ENCODE measurements at regions not wholly inside any gene's neighbourhood (a gene's known extent, or its start where the extent isn't known, plus 50 kb on each side); places are given as distances from the start of the nearest gene placed in this dataset.

- Histone ChIP-seq H3K27me3 (ENCODE audit: insufficient read depth, low read length, poor library complexity) (no peaks in the 10 kb centered on the region), H3K79me1 (ENCODE audit: low read length) (no peaks in the 10 kb centered on the region), H3K23ac (ENCODE audit: low read length) (no peak overlapping the region), H3K56ac (ENCODE audit: low read length) (no peak overlapping the region), H3K4me3 (ENCODE audit: low read length) (no peak overlapping the region), H2BK15ac (replicated peaks; ENCODE audit: low read depth) (no peak overlapping the region), H3K9ac (ENCODE audit: low read length) (no peak overlapping the region), H4K8ac (ENCODE audit: low read depth, low read length) (no peak overlapping the region), H3K79me2 (ENCODE audit: control insufficient read depth, insufficient read depth, low read length) (no peaks in the 10 kb centered on the region), H3K4me2 (ENCODE audit: low read length) (no peak overlapping the region), H3K4me1 (ENCODE audit: control insufficient read depth, low read depth, low read length) (no peaks in the 10 kb centered on the region), H2BK5ac (ENCODE audit: low read length) (no peak overlapping the region), H2AK5ac (ENCODE audit: low read length) (no peak overlapping the region), H2BK120ac (ENCODE audit: low read depth, low read length) (no peak overlapping the region), H4K5ac (ENCODE audit: low read length) (no peak overlapping the region), H3K36me3 (ENCODE audit: control insufficient read depth, insufficient read depth, low read length) (no peaks in the 10 kb centered on the region), H3K27ac (ENCODE audit: low read depth, low read length) (no peak overlapping the region), H3K18ac (ENCODE audit: low read length) (no peak overlapping the region), H3K4ac (ENCODE audit: low read depth, low read length) (no peak overlapping the region)
- WGBS (ENCODE audit: extremely low coverage, insufficient coverage, low lambda C conversion rate), result no CpG with 5 or more reads among the region's 3 CpGs
- no peak for DNase-seq
Observed at GRCh38 chr1:181264821-181265220, 176.3 kb downstream of the IER5 start.

- Histone ChIP-seq H3K27me3 (ENCODE audit: insufficient read depth, low read length, poor library complexity) (no peaks in the 10 kb centered on the region), H2BK120ac (ENCODE audit: low read depth, low read length) (no peak overlapping the region), H3K56ac (ENCODE audit: low read length) (no peak overlapping the region), H2BK15ac (replicated peaks; ENCODE audit: low read depth) (no peak overlapping the region), H3K18ac (ENCODE audit: low read length) (no peak overlapping the region), H3K4me2 (ENCODE audit: low read length) (no peak overlapping the region), H2AK5ac (ENCODE audit: low read length) (no peak overlapping the region), H3K36me3 (ENCODE audit: control insufficient read depth, insufficient read depth, low read length) (no peaks in the 10 kb centered on the region), H3K4me1 (ENCODE audit: control insufficient read depth, low read depth, low read length) (no peaks in the 10 kb centered on the region), H3K27ac (ENCODE audit: low read depth, low read length) (no peak overlapping the region), H4K8ac (ENCODE audit: low read depth, low read length) (no peak overlapping the region), H3K4me3 (ENCODE audit: low read length) (no peak overlapping the region), H2BK5ac (ENCODE audit: low read length) (no peak overlapping the region), H3K79me1 (ENCODE audit: low read length) (no peaks in the 10 kb centered on the region), H3K79me2 (ENCODE audit: control insufficient read depth, insufficient read depth, low read length) (no peaks in the 10 kb centered on the region), H4K5ac (ENCODE audit: low read length) (no peak overlapping the region), H3K4ac (ENCODE audit: low read depth, low read length) (no peak overlapping the region), H3K23ac (ENCODE audit: low read length) (no peak overlapping the region), H3K9ac (ENCODE audit: low read length) (no peak overlapping the region)
- DNase-seq, result no peak
Observed at GRCh38 chr1:181284978-181285377, 196.5 kb downstream of the IER5 start.

GRCh38 chr1:181295217-181295616 is 188.1 kb upstream of the CACNA1E start:
- H3K27ac ChIP-seq (ENCODE audit: low read depth, low read length), result no peak overlapping the region
- H3K9ac ChIP-seq (ENCODE audit: low read length), result no peak overlapping the region
- no peaks in the 10 kb centered on the region for H3K79me1 ChIP-seq (ENCODE audit: low read length)
- H3K23ac ChIP-seq (ENCODE audit: low read length), result no peak overlapping the region
- H4K5ac ChIP-seq (ENCODE audit: low read length), result no peak overlapping the region
- H2BK5ac ChIP-seq (ENCODE audit: low read length), result no peak overlapping the region
- no peak overlapping the region for H2BK15ac ChIP-seq (replicated peaks; ENCODE audit: low read depth)
- H3K4me2 ChIP-seq (ENCODE audit: low read length), result no peak overlapping the region
- H3K4me1 ChIP-seq (ENCODE audit: control insufficient read depth, low read depth, low read length), result no peaks in the 10 kb centered on the region
- no peaks in the 10 kb centered on the region for H3K36me3 ChIP-seq (ENCODE audit: control insufficient read depth, insufficient read depth, low read length)
- H2AK5ac ChIP-seq (ENCODE audit: low read length), result no peak overlapping the region
- H3K4ac ChIP-seq (ENCODE audit: low read depth, low read length), result no peak overlapping the region
- H3K27me3 ChIP-seq (ENCODE audit: insufficient read depth, low read length, poor library complexity), result no peaks in the 10 kb centered on the region
- H4K8ac ChIP-seq (ENCODE audit: low read depth, low read length), result no peak overlapping the region
- H3K56ac ChIP-seq (ENCODE audit: low read length), result no peak overlapping the region
- no CpG with 5 or more reads among the region's 3 CpGs for WGBS (ENCODE audit: extremely low coverage, insufficient coverage, low lambda C conversion rate)
- DNase-seq, result no peak
- no peak overlapping the region for H3K18ac ChIP-seq (ENCODE audit: low read length)
- H2BK120ac ChIP-seq (ENCODE audit: low read depth, low read length), result no peak overlapping the region
- H3K79me2 ChIP-seq (ENCODE audit: control insufficient read depth, insufficient read depth, low read length), result no peaks in the 10 kb centered on the region
- no peak overlapping the region for H3K4me3 ChIP-seq (ENCODE audit: low read length)

GRCh38 chr1:181296180-181296579 is 187.1 kb upstream of the CACNA1E start:
- WGBS (ENCODE audit: extremely low coverage, insufficient coverage, low lambda C conversion rate), result no CpG with 5 or more reads among the region's 2 CpGs
- no peak overlapping the region for H4K8ac ChIP-seq (ENCODE audit: low read depth, low read length)
- H2AK5ac ChIP-seq (ENCODE audit: low read length), result no peak overlapping the region
- no peak overlapping the region for H2BK120ac ChIP-seq (ENCODE audit: low read depth, low read length)
- no peak overlapping the region for H3K4me3 ChIP-seq (ENCODE audit: low read length)
- H4K5ac ChIP-seq (ENCODE audit: low read length), result no peak overlapping the region
- H3K27ac ChIP-seq (ENCODE audit: low read depth, low read length), result no peak overlapping the region
- H2BK5ac ChIP-seq (ENCODE audit: low read length), result no peak overlapping the region
- H3K9ac ChIP-seq (ENCODE audit: low read length), result no peak overlapping the region
- DNase-seq, result no peak
- no peaks in the 10 kb centered on the region for H3K79me1 ChIP-seq (ENCODE audit: low read length)
- H3K79me2 ChIP-seq (ENCODE audit: control insufficient read depth, insufficient read depth, low read length), result no peaks in the 10 kb centered on the region
- H3K27me3 ChIP-seq (ENCODE audit: insufficient read depth, low read length, poor library complexity), result no peaks in the 10 kb centered on the region
- H3K4me2 ChIP-seq (ENCODE audit: low read length), result no peak overlapping the region
- no peak overlapping the region for H2BK15ac ChIP-seq (replicated peaks; ENCODE audit: low read depth)
- no peak overlapping the region for H3K18ac ChIP-seq (ENCODE audit: low read length)
- no peaks in the 10 kb centered on the region for H3K36me3 ChIP-seq (ENCODE audit: control insufficient read depth, insufficient read depth, low read length)
- H3K56ac ChIP-seq (ENCODE audit: low read length), result no peak overlapping the region
- no peak overlapping the region for H3K4ac ChIP-seq (ENCODE audit: low read depth, low read length)
- H3K23ac ChIP-seq (ENCODE audit: low read length), result no peak overlapping the region
- H3K4me1 ChIP-seq (ENCODE audit: control insufficient read depth, low read depth, low read length), result no peaks in the 10 kb centered on the region

- Histone ChIP-seq H4K8ac (ENCODE audit: low read depth, low read length) (no peak overlapping the region), H3K18ac (ENCODE audit: low read length) (no peak overlapping the region), H3K56ac (ENCODE audit: low read length) (no peak overlapping the region), H3K4me1 (ENCODE audit: control insufficient read depth, low read depth, low read length) (no peaks in the 10 kb centered on the region), H3K27me3 (ENCODE audit: insufficient read depth, low read length, poor library complexity) (no peaks in the 10 kb centered on the region), H3K36me3 (ENCODE audit: control insufficient read depth, insufficient read depth, low read length) (no peaks in the 10 kb centered on the region), H3K9ac (ENCODE audit: low read length) (no peak overlapping the region), H3K4me2 (ENCODE audit: low read length) (no peak overlapping the region), H2BK15ac (replicated peaks; ENCODE audit: low read depth) (no peak overlapping the region), H3K4me3 (ENCODE audit: low read length) (no peak overlapping the region), H2BK5ac (ENCODE audit: low read length) (no peak overlapping the region), H3K79me1 (ENCODE audit: low read length) (no peaks in the 10 kb centered on the region), H3K4ac (ENCODE audit: low read depth, low read length) (no peak overlapping the region), H3K27ac (ENCODE audit: low read depth, low read length) (no peak overlapping the region), H3K79me2 (ENCODE audit: control insufficient read depth, insufficient read depth, low read length) (no peaks in the 10 kb centered on the region), H2AK5ac (ENCODE audit: low read length) (no peak overlapping the region), H2BK120ac (ENCODE audit: low read depth, low read length) (no peak overlapping the region), H4K5ac (ENCODE audit: low read length) (no peak overlapping the region), H3K23ac (ENCODE audit: low read length) (no peak overlapping the region)
- no peak for DNase-seq
- WGBS (ENCODE audit: extremely low coverage, insufficient coverage, low lambda C conversion rate), result no CpG with 5 or more reads among the region's 3 CpGs
Observed at GRCh38 chr1:181308098-181308497, 175.2 kb upstream of the CACNA1E start.

GRCh38 chr1:181310560-181310959 is 172.8 kb upstream of the CACNA1E start:
- H2BK15ac ChIP-seq (replicated peaks; ENCODE audit: low read depth), result no peak overlapping the region
- H2BK120ac ChIP-seq (ENCODE audit: low read depth, low read length), result no peak overlapping the region
- no peak overlapping the region for H3K18ac ChIP-seq (ENCODE audit: low read length)
- no peak overlapping the region for H4K8ac ChIP-seq (ENCODE audit: low read depth, low read length)
- H3K36me3 ChIP-seq (ENCODE audit: control insufficient read depth, insufficient read depth, low read length), result no peaks in the 10 kb centered on the region
- H3K4me1 ChIP-seq (ENCODE audit: control insufficient read depth, low read depth, low read length), result no peaks in the 10 kb centered on the region
- no peak overlapping the region for H3K9ac ChIP-seq (ENCODE audit: low read length)
- peaks cover 4% of the 10 kb centered on the region for H3K27me3 ChIP-seq (ENCODE audit: insufficient read depth, low read length, poor library complexity)
- no peaks in the 10 kb centered on the region for H3K79me2 ChIP-seq (ENCODE audit: control insufficient read depth, insufficient read depth, low read length)
- H3K27ac ChIP-seq (ENCODE audit: low read depth, low read length), result no peak overlapping the region
- H3K4ac ChIP-seq (ENCODE audit: low read depth, low read length), result no peak overlapping the region
- H2AK5ac ChIP-seq (ENCODE audit: low read length), result no peak overlapping the region
- H3K4me2 ChIP-seq (ENCODE audit: low read length), result no peak overlapping the region
- H4K5ac ChIP-seq (ENCODE audit: low read length), result no peak overlapping the region
- no peaks in the 10 kb centered on the region for H3K79me1 ChIP-seq (ENCODE audit: low read length)
- peak; percentile 58 for DNase-seq
- H3K56ac ChIP-seq (ENCODE audit: low read length), result no peak overlapping the region
- WGBS (ENCODE audit: extremely low coverage, insufficient coverage, low lambda C conversion rate), result no CpG with 5 or more reads among the region's 2 CpGs
- H3K23ac ChIP-seq (ENCODE audit: low read length), result no peak overlapping the region
- H2BK5ac ChIP-seq (ENCODE audit: low read length), result no peak overlapping the region
- no peak overlapping the region for H3K4me3 ChIP-seq (ENCODE audit: low read length)

Data from mesendoderm (in vitro differentiated cells).